Epidermal melanocyte (primary cell): ENCODE measurements at regions not wholly inside any gene's neighbourhood (a gene's known extent, or its start where the extent isn't known, plus 50 kb on each side); places are given as distances from the start of the nearest gene placed in this dataset.

Experiments
- DNase-seq: peaks from one replicate; pipeline ENCODE4 v3.0.0; 2011; ENCODE audit warnings: low spot score; ENCODE audit not compliant: insufficient read length

GRCh38 chr1:162966613-162967012, 102.5 kb upstream of the RGS4 start:
- DNase-seq, result no peak

- DNase-seq, result no peak
Measured at GRCh38 chr1:162964901-162965300, 103.9 kb upstream of the CCDC190 start.

- no peak for DNase-seq
Measured at GRCh38 chr1:162956922-162957321, 95.9 kb upstream of the CCDC190 start.

- no peak for DNase-seq
Measured at GRCh38 chr1:162954824-162955223, 93.8 kb upstream of the CCDC190 start.

GRCh38 chr1:162952956-162953355, 92.0 kb upstream of the CCDC190 start:
- no peak for DNase-seq

GRCh38 chr1:162951553-162952315, 90.8 kb upstream of the CCDC190 start:
- no peak for DNase-seq

- DNase-seq, result no peak
Measured at GRCh38 chr1:162950187-162950586, 89.2 kb upstream of the CCDC190 start.

- no peak for DNase-seq
Measured at GRCh38 chr1:162946701-162947100, 85.7 kb upstream of the CCDC190 start.

- no peak for DNase-seq
Measured at GRCh38 chr1:162944974-162945674, 84.1 kb upstream of the CCDC190 start.

- no peak for DNase-seq
Measured at GRCh38 chr1:162943622-162944021, 82.6 kb upstream of the CCDC190 start.

- DNase-seq, result no peak
Measured at GRCh38 chr1:162942916-162943559, 82.1 kb upstream of the CCDC190 start.

- no peak for DNase-seq
Measured at GRCh38 chr1:162941024-162941423, 80.0 kb upstream of the CCDC190 start.

- no peak for DNase-seq
Measured at GRCh38 chr1:162939035-162939434, 78.1 kb upstream of the CCDC190 start.

GRCh38 chr1:162937716-162938395, 76.9 kb upstream of the CCDC190 start:
- DNase-seq, result no peak

GRCh38 chr1:162930976-162931560, 70.1 kb upstream of the CCDC190 start:
- DNase-seq, result no peak

- DNase-seq, result no peak
Measured at GRCh38 chr1:162930532-162930931, 69.6 kb upstream of the CCDC190 start.

GRCh38 chr1:162929177-162929576, 68.2 kb upstream of the CCDC190 start:
- no peak for DNase-seq

- DNase-seq, result no peak
Measured at GRCh38 chr1:162928141-162928540, 67.2 kb upstream of the CCDC190 start.

- DNase-seq, result no peak
Measured at GRCh38 chr1:162927421-162927820, 66.4 kb upstream of the CCDC190 start.

GRCh38 chr1:162926906-162927305, 65.9 kb upstream of the CCDC190 start:
- no peak for DNase-seq

- DNase-seq, result no peak
Measured at GRCh38 chr1:162924179-162924578, 63.2 kb upstream of the CCDC190 start.
